HG02588 (cell line): ENCODE measurements at regions not wholly inside any gene's neighbourhood (a gene's known extent, or its start where the extent isn't known, plus 50 kb on each side); places are given as distances from the start of the nearest gene placed in this dataset.
"Not testable (repeated sequence)": the region's sequence is repeated elsewhere in the genome, so short reads cannot be mapped to it uniquely, and the experiment has no call there.

Experiments used
- ATAC-seq: cut with Tn5 transposase; IDR thresholded peaks from one replicate; pipeline ENCODE4 v1.9.1; 2021; ENCODE audit warnings: mild to moderate bottlenecking, moderate library complexity; ENCODE audit not compliant: unreplicated experiment

GRCh38 chr3:127420829-127421228, 133.0 kb upstream of the PRR20G start:
- no peak for ATAC-seq

DNA sequence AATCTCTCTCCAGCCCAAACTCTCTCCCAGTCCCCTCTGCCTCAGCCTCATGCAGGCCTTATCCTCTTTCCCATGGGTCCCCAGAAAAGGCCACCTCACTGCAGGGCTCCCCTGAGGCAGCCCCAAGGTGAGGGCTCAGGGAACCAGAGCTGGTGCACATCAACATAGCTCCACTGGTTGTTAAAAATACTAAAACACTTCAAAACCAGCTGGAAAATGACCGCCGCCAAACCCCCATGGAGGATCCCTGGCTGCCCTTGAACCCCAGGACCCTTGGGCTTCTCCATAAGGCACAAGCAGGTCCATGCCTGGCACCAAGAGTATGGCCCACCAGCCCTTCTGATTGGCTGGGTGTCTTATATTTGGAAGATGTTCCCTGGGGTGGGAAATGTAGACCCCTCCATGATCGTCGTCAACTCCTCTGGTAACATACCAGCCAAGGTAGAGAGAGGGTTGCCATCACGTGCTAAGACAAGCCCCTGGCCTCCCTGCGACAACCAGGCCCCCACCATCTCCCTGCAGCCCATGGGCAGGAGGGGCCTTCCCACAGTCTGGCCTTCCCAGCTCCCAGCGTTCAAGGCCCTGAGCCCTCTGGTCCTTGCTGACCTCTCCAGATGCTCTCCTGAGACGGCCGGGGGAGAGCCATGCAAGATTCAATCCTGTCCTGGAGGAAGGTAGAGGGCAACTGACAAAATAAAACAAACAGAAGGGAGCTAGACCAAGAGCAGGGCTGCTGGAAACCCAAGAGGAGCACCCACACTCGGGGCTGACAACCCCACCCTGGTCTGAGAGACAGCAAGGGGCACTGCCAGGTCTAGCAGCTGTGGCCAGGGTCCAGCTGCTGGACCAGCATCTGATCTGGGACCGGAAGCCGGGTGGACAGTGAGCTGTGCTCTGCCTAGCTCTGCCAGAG, 132.1 kb upstream of the PRR20G start:
- no peak for ATAC-seq

DNA sequence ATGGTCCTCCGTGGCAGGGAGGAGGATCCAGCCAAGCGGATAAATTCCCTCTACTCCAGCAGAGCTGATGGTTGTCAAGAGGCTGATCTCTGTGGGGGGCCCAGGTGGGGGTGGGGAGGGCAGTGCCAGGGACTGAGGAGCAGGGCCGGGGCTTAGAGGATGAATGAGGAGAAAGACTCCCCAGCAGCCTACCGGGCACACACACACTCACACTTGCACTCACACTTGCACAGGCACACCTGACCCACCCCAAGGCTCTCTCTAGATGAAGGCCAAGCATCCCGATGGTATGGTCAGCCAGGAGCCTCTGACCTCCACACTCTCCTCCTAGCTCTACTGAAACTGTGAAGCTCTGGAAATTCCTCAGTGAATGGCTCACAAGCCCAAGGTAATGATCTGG, 131.3 kb upstream of the PRR20G start:
- no peak for ATAC-seq

- ATAC-seq: no peak
Observed at GRCh38 chr3:127418560-127419147, 130.8 kb upstream of the PRR20G start.

DNA sequence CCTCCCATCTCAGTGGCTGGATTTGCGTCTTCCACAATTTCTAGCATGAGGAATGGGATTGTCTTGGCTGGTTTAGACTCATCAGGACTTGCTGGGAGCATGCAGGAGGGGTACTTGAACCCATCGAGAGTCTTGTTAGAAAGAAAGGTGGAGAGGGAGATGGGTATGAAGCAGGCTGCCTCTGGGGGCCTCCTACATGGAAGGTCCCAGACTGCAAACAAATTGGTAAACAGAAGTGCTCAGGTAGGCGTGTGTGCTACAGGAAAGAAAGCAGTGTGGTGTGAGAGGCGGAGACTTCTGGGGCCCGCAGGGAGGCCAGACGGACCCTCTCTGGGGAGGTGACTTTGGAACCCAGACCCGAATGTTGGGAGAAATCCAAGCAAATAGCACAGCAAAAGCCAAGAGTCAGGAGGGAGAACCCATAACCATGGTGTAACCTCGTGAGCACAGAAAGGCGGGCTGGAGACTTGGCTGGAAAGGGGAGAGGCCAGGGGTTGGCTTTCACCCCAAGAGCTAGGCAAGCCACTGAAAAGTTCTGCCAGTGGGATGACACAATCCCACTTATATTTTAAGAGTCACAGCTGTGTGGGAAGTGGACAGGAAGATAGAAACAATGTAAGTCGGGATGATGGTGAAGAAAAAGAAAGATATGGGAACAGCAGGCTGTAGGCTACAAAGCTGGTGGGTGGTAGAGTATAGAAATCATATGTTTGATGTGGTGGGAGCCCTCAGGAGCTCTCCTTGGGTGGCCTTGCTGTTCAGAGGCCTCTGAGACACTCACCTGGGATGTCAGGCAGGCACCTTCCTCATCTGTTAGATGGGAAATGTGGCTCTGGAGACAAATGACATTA, 130.1 kb upstream of the PRR20G start:
- no peak for ATAC-seq

GRCh38 chr3:127413871-127414270, 126.0 kb upstream of the PRR20G start:
- ATAC-seq: no peak

DNA sequence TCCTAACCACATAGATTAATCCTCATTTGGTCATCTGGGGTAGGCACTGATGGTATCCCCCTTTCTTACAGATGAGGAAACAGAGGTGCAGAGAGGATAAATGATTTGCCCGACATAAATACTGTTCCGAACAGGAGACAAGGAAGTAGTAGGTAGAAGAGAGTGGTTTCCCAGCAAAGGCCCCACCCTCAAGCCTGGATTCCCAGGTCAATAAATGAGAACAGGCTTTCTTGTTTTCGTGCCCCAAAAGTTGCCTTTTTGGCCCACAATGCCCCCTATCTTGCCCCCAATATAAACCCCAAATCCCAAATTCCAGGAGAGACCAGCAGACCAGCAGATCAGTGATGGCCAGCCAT, 125.5 kb upstream of the PRR20G start:
- no peak for ATAC-seq

DNA sequence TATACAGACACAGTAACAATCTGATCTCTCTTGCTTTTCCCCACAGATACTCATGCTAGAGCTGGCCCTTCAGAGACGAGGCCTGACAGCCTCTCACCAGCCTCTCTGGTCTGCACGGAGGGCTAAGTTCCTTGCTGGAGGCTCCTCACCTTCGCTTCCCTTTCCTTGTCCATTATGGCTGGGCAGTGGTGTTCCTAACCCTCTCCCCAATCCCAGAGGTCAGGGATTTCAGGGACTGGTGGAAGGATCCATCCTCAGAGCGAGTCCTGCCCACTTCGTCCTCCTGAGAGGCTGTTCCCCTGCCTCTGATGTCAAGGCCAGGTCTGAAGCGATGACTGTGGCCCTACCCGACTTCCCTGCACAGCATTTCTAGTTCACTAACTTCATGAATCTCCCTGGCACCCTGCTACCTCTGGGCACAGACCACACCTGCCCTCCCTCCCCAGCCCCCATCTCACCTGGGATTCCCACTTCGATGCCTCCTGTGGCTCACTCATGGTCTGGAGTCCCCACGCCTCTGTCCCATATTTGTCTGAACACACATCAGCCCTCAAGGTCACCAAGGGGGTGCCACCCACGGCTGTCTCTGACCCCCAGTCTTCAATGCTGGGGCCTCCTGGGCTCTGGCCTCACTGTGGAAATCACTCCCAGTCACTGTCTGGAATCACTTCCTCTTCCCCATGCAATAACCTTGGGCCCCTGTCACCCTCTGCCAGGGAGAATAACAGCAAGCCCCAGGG, 124.9 kb upstream of the PRR20G start:
- ATAC-seq: no peak

GRCh38 chr3:127411875-127412274, 124.0 kb upstream of the PRR20G start:
- not testable (repeated sequence) for ATAC-seq

DNA sequence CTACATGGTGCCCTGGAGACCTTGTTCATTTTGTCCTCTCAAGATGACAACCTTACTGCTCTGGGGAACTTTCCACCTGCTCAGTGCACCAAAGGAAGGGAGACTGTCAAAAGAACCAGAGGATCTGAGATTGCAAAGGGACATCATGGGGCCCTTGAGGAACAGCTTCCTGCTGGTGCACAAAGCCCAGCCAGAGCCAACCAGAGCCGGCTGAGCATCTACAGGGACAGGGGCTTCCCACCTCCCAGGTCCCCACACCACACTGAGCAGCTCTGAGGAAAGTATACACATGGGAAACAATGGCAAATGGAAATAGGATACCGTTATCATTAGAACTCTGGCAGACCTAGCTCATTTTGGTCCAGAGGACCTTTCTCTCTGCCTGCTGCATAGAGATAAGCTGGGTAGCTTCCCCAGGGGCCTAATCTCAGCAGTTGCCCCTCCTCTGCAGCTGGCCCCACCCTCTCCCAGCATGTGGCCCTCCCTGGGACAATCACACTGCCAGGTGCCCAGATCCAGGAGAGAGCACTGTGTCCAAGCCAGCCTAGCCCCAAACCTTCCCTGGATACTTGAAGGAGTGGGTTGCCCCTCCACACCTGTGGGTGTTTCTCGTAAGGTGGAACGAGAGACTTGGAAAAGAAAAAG, 123.4 kb upstream of the PRR20G start:
- ATAC-seq: no peak

DNA sequence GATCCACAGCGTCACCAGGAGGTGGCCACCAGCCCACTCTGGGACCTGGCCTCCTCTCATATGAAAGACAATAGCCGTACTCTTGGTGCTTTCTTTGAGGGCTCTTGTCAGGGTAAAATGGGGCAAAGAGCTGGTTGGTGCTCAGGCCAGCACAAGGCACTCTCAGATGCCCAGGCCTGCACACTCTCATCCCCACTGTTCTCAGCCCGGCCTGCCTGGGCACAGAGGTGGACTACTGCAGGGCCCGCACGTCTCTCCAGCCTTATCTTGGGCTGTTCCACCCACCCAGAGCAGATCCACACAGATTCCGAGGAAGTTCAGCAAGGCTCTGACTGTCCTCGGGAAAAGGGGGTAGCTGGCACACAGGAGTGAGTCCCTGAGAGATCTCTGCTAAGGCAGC, 122.8 kb upstream of the PRR20G start:
- no peak for ATAC-seq

- no peak for ATAC-seq
Observed at GRCh38 chr3:127410137-127410488, 122.3 kb upstream of the PRR20G start.

DNA sequence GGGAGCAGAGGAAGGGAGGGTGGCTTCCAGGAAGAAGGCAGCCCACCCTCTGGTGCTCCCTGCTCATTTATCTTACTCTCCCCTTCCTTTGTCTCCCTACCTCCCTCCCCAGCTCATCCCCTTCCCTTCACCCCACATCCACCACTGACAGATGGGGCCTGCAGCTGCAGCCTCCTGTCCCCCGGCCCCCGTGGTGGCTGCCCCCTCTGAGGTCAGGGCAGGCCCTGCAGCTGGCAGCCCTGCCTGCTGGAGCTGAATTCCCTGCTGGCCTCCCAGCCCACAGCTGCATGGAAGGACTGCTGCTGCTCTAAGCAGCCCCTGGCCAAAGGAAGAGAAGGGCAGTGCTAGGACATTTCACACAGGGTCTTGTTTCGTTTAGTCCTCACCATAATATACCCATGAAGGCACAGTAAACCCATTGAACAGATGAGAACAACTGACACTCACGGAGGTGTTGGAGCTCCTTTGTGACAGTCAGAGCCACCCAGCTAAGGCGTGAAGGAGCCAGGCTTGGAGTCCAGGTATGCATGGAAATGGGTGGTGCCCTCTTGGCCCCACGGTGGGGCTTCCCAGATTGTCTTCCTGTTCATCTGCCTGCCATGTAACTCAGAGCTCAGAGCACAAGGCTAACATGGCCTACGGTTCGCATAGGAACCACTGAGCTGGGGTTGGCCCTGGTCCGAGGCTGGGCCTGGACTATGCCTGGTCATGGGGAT, 121.7 kb upstream of the PRR20G start:
- no peak for ATAC-seq

DNA sequence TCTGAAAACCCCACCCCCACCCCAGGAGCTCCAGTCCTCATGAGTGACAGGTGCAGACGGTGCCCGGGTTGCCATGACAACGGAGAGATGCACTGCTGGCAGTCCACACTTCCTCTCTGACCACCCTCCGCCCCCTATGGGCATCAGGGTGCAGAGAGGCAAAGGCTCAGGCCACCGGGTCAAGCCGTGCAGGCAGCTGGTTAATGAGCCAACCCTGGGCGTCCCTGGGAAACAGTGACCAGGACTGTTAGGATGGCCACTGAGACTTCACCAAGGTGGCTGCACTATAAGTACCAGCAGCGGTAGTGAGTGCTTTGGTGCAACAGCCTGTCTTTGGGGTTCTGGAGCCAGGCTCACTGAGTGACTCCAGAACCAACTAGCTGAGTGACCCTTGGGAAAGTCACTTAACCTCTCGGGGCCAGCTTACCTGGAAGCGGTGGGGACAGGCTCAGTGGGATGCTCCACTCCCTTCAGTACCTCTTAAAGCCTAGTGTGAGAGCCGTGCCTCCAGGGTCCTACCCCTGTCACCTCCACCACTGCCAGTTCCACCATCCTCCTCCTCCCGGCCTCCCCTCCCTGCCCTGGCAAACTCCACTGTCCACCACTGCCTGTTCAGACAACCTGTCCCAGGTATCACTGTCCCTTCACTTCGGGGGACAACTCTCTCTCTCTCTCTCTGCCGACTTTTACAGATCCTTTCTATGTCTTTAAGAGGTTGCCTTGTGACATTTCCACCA, 121.0 kb upstream of the PRR20G start:
- ATAC-seq: no peak

DNA sequence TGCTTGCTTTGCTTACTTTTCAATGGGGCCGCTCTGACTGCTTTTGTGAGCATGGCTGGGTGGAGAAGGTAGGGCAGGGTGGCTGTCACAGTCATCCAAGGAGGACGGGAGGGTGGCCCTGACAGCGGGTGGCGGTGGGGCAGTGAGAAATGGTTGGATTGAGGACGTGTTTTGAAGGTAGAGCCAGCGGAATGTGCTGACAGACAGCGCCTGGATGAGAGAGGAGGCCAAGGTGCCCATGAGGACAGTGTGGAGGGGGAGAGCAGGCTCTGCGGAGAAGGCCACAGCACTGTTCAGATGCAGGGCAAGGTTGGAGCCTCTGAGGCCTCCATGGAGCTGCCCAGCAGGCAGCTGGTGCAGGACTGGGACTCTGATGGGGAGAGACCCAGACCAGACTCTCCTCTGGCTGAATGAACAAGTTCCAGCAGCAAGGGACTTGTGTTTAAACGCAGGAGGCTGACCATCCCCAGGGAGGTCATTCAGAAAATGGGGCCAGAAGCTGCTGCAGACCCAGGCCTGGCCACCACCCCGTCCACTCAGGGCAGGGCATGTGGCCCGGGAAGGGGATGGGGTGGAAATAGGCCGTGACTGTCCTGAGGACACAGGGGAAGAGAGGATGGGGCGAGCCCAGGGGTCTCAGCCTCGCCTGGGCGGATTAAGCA, 120.3 kb upstream of the PRR20G start:
- no peak for ATAC-seq

- no peak for ATAC-seq
Observed at GRCh38 chr3:127407026-127407939, 119.4 kb upstream of the PRR20G start.

DNA sequence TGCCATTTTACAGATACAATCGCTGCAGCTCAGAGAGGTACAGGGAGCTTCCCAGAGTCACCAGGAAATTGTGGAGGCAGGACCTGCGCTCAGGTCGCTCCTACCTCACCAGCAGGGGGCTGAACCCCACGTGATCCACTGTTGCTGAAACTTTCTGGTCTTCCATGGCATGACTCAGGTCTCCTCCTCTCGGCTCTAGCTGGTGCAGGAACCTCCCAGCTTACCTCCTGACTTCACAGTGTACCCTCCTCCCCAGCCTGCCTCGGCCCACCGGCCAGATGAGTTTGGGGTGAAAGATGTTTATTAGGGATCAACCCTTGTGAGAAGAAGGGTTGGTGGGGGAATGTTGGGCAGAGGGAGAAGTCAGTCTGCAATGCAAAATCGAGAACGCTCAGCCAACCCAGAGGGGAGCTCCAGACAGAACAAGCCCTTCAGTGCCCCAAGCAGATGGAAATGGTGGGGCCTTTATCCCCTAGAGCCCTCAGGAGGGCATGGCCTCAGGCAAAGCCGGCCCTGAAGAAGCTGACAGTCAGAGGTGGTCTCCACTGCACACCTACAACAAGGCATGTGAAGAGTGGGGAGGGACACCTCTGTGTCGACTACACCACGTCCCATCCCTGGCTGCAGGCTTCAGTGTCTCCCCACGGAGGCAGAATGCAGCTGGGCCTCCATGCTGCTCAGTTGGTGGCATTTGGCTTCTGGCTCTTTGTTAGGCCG, 118.6 kb upstream of the PRR20G start:
- no peak for ATAC-seq
